ENCODE measurements at regions not wholly inside any gene's neighbourhood (a gene's known extent, or its start where the extent isn't known, plus 50 kb on each side); places are given as distances from the start of the nearest gene placed in this dataset.
"Not testable (repeated sequence)": the region's sequence is repeated elsewhere in the genome, so short reads cannot be mapped to it uniquely, and the experiment has no call there.

GRCh38 chr15:31433091-31433490, 106.5 kb downstream of the KLF13 start:
- DNase-seq (ENCODE audit: low spot score), result no peak

- DNase-seq (ENCODE audit: low spot score), result no peak
Measured at GRCh38 chr15:31433574-31433973, 106.9 kb downstream of the KLF13 start.

GRCh38 chr15:31434275-31434587, 107.6 kb downstream of the KLF13 start:
- DNase-seq (ENCODE audit: low spot score), result no peak

GRCh38 chr15:31434588-31435260, 108.1 kb downstream of the KLF13 start:
- DNase-seq (ENCODE audit: low spot score), result no peak

- peak; percentile 87 for DNase-seq (ENCODE audit: low spot score)
Measured at GRCh38 chr15:31435261-31435911, 108.8 kb downstream of the KLF13 start.

- no peak for DNase-seq (ENCODE audit: low spot score)
Measured at GRCh38 chr15:31435912-31436628, 109.4 kb downstream of the KLF13 start.

- DNase-seq (ENCODE audit: low spot score), result no peak
Measured at GRCh38 chr15:31437686-31438085, 111.1 kb downstream of the KLF13 start.

GRCh38 chr15:31438601-31439265, 112.1 kb downstream of the KLF13 start:
- no peak for DNase-seq (ENCODE audit: low spot score)

- DNase-seq (ENCODE audit: low spot score), result peak; percentile 84
Measured at GRCh38 chr15:31439328-31439727, 112.7 kb downstream of the KLF13 start.

- DNase-seq (ENCODE audit: low spot score), result not testable (repeated sequence)
Measured at GRCh38 chr15:31440216-31440615, 113.6 kb downstream of the KLF13 start.

- no peak for DNase-seq (ENCODE audit: low spot score)
Measured at GRCh38 chr15:31440754-31441311, 114.2 kb downstream of the KLF13 start.

- DNase-seq (ENCODE audit: low spot score), result no peak
Measured at GRCh38 chr15:31442226-31442625, 115.6 kb downstream of the KLF13 start.

GRCh38 chr15:31442699-31443111, 116.1 kb downstream of the KLF13 start:
- DNase-seq (ENCODE audit: low spot score), result peak; percentile 46

GRCh38 chr15:31444844-31445243, 118.2 kb downstream of the KLF13 start:
- DNase-seq (ENCODE audit: low spot score), result no peak

- DNase-seq (ENCODE audit: low spot score), result no peak
Measured at GRCh38 chr15:31446546-31446945, 119.9 kb downstream of the KLF13 start.

- no peak for DNase-seq (ENCODE audit: low spot score)
Measured at GRCh38 chr15:31447931-31448634, 121.4 kb downstream of the KLF13 start.

GRCh38 chr15:31448635-31448979, 122.0 kb downstream of the KLF13 start:
- no peak for DNase-seq (ENCODE audit: low spot score)

- DNase-seq (ENCODE audit: low spot score), result no peak
Measured at GRCh38 chr15:31452595-31453557, 126.2 kb downstream of the KLF13 start.

GRCh38 chr15:31453558-31454318, 127.1 kb downstream of the KLF13 start:
- no peak for DNase-seq (ENCODE audit: low spot score)

- no peak for DNase-seq (ENCODE audit: low spot score)
Measured at GRCh38 chr15:31455499-31455898, 128.9 kb downstream of the KLF13 start.
